Lung (tissue), 11 donors: ENCODE measurements at regions not wholly inside any gene's neighbourhood (a gene's known extent, or its start where the extent isn't known, plus 50 kb on each side); places are given as distances from the start of the nearest gene placed in this dataset.

Experiments used
- ATAC-seq: fragments of 200-7000 bp; cut with Tn5 transposase; one replicate; pipeline ENCODE4 v1.9.1; 2020; ENCODE audit warnings: moderate number of reproducible peaks; ENCODE audit not compliant: insufficient read depth, low FRiP score
- DNase-seq, 3 donors: peaks; one replicate each; pipeline ENCODE4 v3.0.0-alpha.2; 2013 to 2017
- H3K27ac ChIP-seq, 2 donors: one replicate each; pipeline ENCODE4 v1.5.1; 2013; ENCODE audit warnings: mild to moderate bottlenecking in 2 of 2, moderate library complexity in 2 of 2, control low read depth in 1 of 2, inconsistent platforms in 1 of 2, low read depth in 1 of 2, low read length in 1 of 2
- H3K27me3 ChIP-seq, 3 donors: one replicate each; pipeline ENCODE4 v1.5.1; 2013; ENCODE audit warnings: low read length in 2 of 3; ENCODE audit not compliant: control insufficient read depth in 3 of 3, insufficient read depth in 3 of 3
- H3K36me3 ChIP-seq, 4 donors: one replicate each; pipeline ENCODE4 v1.5.1; 2013; ENCODE audit warnings: low read length in 4 of 4, mild to moderate bottlenecking in 1 of 4, moderate library complexity in 1 of 4; ENCODE audit not compliant: control insufficient read depth in 4 of 4, insufficient read depth in 4 of 4
- H3K4me1 ChIP-seq, 5 donors: one replicate each; pipeline ENCODE4 v1.5.1; 2013; ENCODE audit warnings: low read length in 5 of 5, mild to moderate bottlenecking in 2 of 5, moderate library complexity in 1 of 5; ENCODE audit not compliant: control insufficient read depth in 5 of 5, insufficient read depth in 5 of 5
- H3K4me3 ChIP-seq: one replicate; pipeline ENCODE4 v1.5.1; 2013; ENCODE audit warnings: mild to moderate bottlenecking, control low read depth, moderate library complexity
- H3K9ac ChIP-seq, 2 donors: one replicate each; pipeline ENCODE4 v1.5.1; 2013; ENCODE audit warnings: low read length in 2 of 2, control low read depth in 1 of 2; ENCODE audit not compliant: insufficient read depth in 1 of 2
- H3K9me3 ChIP-seq, 4 donors: one replicate each; pipeline ENCODE4 v1.5.1; 2013; ENCODE audit warnings: low read length in 3 of 4, mild to moderate bottlenecking in 1 of 4, moderate library complexity in 1 of 4; ENCODE audit not compliant: control insufficient read depth in 4 of 4, insufficient read depth in 3 of 4
- WGBS, 2 donors: extraction: QIAGEN DNeasy Blood & Tissue Kit; methylation state at CpG; one replicate each; pipeline ENCODE4 v1.1.7; 2013; 5-methylcytosine and 5-hydroxymethylcytosine counted together
- TF ChIP-seq, protein P1 (sequence below): IDR thresholded peaks from 2 replicates; pipeline ENCODE4 v1.5.1; 2012; ENCODE audit warnings: mild to moderate bottlenecking; ENCODE audit errors: control extremely low read depth, extremely low read depth
- donor health status: control.
- donor health status: control.
- donor health status: Bipolar disorder and iron deficiency.
- donor health status: healthy.
- donor health status: DM: yes; HTN: yes; CAD: no.

GRCh38 chr7:31398815-31399214 is 58.3 kb upstream of the NEUROD6 start:
- H3K9me3 ChIP-seq = no peaks in the 10 kb centered on the region
- no peaks in the 10 kb centered on the region for H3K27me3 ChIP-seq
- ATAC-seq (no peak), DNase-seq (no peak)
- no peaks in the 10 kb centered on the region for H3K36me3 ChIP-seq
- WGBS, 2 donors = 79 to 83% methylated on average over 2 of the region's 2 CpGs
- no peak overlapping the region for H3K9ac ChIP-seq
- no peak overlapping the region for H3K4me3 ChIP-seq
- peaks cover 0 to 2% (median 0%) of the 10 kb centered on the region in 5 donors for H3K4me1 ChIP-seq
- H3K27ac ChIP-seq = no peak overlapping the region
- TF ChIP-seq, protein P1, sequence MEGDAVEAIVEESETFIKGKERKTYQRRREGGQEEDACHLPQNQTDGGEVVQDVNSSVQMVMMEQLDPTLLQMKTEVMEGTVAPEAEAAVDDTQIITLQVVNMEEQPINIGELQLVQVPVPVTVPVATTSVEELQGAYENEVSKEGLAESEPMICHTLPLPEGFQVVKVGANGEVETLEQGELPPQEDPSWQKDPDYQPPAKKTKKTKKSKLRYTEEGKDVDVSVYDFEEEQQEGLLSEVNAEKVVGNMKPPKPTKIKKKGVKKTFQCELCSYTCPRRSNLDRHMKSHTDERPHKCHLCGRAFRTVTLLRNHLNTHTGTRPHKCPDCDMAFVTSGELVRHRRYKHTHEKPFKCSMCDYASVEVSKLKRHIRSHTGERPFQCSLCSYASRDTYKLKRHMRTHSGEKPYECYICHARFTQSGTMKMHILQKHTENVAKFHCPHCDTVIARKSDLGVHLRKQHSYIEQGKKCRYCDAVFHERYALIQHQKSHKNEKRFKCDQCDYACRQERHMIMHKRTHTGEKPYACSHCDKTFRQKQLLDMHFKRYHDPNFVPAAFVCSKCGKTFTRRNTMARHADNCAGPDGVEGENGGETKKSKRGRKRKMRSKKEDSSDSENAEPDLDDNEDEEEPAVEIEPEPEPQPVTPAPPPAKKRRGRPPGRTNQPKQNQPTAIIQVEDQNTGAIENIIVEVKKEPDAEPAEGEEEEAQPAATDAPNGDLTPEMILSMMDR = no peak

DNA sequence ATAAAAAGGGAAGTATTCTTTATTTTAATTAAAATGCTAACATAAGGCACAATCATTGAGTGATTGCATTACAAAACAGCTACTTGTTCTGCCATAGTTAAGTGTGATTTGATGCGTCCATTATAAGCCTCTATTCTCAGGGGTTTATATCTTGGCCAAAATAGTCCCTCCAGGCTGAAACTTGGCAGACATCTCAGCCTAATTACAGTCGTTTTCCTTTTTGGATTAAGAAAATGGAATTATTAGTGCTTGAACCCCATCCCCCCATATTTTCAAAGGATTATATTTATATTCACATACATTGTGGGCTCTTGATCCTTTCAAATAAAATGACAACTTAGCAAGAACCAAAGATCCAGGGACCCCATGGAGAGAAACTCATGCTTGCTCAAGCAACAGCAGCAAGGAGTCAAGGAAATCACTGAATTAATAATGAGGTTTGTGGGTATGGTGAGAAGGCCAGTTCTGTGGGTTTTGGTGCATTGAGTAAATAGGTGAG is 66.7 kb upstream of the NEUROD6 start:
- Histone ChIP-seq H3K4me1 (peaks cover 0 to 23% (median 0%) of the 10 kb centered on the region in 5 donors), H3K27ac (no peak overlapping the region), H3K9me3 (no peaks in the 10 kb centered on the region), H3K4me3 (no peak overlapping the region), H3K9ac (no peak overlapping the region), H3K36me3 (no peaks in the 10 kb centered on the region), H3K27me3 (no peaks in the 10 kb centered on the region)
- 61 to 80% methylated on average over 2 of the region's 2 CpGs for WGBS, 2 donors
- TF ChIP-seq, protein P1 = no peak
- DNase-seq (peak in 2 of 3 donors; percentile 72 to 85), ATAC-seq (no peak)

GRCh38 chr7:31408140-31408729 is 67.7 kb upstream of the NEUROD6 start:
- Histone ChIP-seq H3K4me1 (peaks cover 0 to 23% (median 0%) of the 10 kb centered on the region in 5 donors), H3K36me3 (no peaks in the 10 kb centered on the region), H3K9ac (no peak overlapping the region), H3K4me3 (no peak overlapping the region), H3K27ac (no peak overlapping the region), H3K9me3 (no peaks in the 10 kb centered on the region), H3K27me3 (no peaks in the 10 kb centered on the region)
- peak in 2 of 3 donors; percentile 37 to 50 for DNase-seq
- ATAC-seq = peak; percentile 87
- TF ChIP-seq, protein P1 = no peak
- WGBS, 2 donors = 67 to 71% methylated on average over 3 of the region's 3 CpGs

GRCh38 chr7:31410265-31410664 is 69.7 kb upstream of the NEUROD6 start:
- Histone ChIP-seq H3K27ac (no peak overlapping the region), H3K27me3 (no peaks in the 10 kb centered on the region), H3K9me3 (no peaks in the 10 kb centered on the region), H3K4me1 (peaks cover 0 to 23% (median 0%) of the 10 kb centered on the region in 5 donors), H3K36me3 (no peaks in the 10 kb centered on the region), H3K9ac (no peak overlapping the region), H3K4me3 (no peak overlapping the region)
- no peak for DNase-seq
- no peak for ATAC-seq
- 84 to 90% methylated on average over 2 of the region's 2 CpGs for WGBS, 2 donors
- TF ChIP-seq, protein P1 = no peak
